ENCODE measurements at regions not wholly inside any gene's neighbourhood (a gene's known extent, or its start where the extent isn't known, plus 50 kb on each side); places are given as distances from the start of the nearest gene placed in this dataset.

GRCh38 chr1:219432191-219432606 lies 180.7 kb downstream of the ZC3H11B start:
- TF ChIP-seq CTCF (tag by site-specific recombination; IDR thresholded peaks at IDR 0.05): no peak
- no peak for TF ChIP-seq ZNF677 (tag by site-specific recombination; IDR thresholded peaks at IDR 0.05)
- no peak for TF ChIP-seq KLF8 (tag by site-specific recombination; IDR thresholded peaks at IDR 0.05)
- no peak for TF ChIP-seq ZNF16 (tag by site-specific recombination; IDR thresholded peaks at IDR 0.05; ENCODE audit: low read depth)
- TF ChIP-seq HOXD13 (CRISPR knock-in tag; IDR thresholded peaks at IDR 0.05; ENCODE audit: borderline replicate concordance): no peak
- no peak for TF ChIP-seq ZNF169 (tag by site-specific recombination; IDR thresholded peaks at IDR 0.05)
- no peak for TF ChIP-seq ZNF707 (tag by site-specific recombination; IDR thresholded peaks at IDR 0.05)
- TF ChIP-seq ZNF398 (tag by site-specific recombination; IDR thresholded peaks at IDR 0.05): no peak
- no peak for TF ChIP-seq ZNF704 (tag by site-specific recombination; IDR thresholded peaks at IDR 0.05)
- TF ChIP-seq REST (tag by site-specific recombination; IDR thresholded peaks at IDR 0.05): no peak
- TF ChIP-seq ZNF324 (tag by site-specific recombination; IDR thresholded peaks at IDR 0.05): no peak
- TF ChIP-seq ZNF394 (tag by site-specific recombination; IDR thresholded peaks at IDR 0.05; ENCODE audit: borderline replicate concordance): no peak
- TF ChIP-seq ZNF449 (tag by site-specific recombination; IDR thresholded peaks at IDR 0.05): no peak
- TF ChIP-seq PRDM4 (tag by site-specific recombination; IDR thresholded peaks at IDR 0.05): no peak
